Sigmoid colon (tissue), 4 donors: ENCODE measurements at regions not wholly inside any gene's neighbourhood (a gene's known extent, or its start where the extent isn't known, plus 50 kb on each side); places are given as distances from the start of the nearest gene placed in this dataset.

Experiments used
- EP300 ChIP-seq, 4 donors: sonication (generic); formaldehyde crosslinking; IDR thresholded peaks; one replicate each; pipeline ENCODE4 v1.6.1; 2017; ENCODE audit warnings: antibody characterized with exemption in 4 of 4
- POLR2A ChIP-seq, 2 donors: fragments of 450-650 bp; IDR thresholded peaks; one replicate each; pipeline ENCODE4 v1.6.1; 2016; ENCODE audit warnings: antibody characterized with exemption in 2 of 2, mild to moderate bottlenecking in 2 of 2, moderate library complexity in 2 of 2
- POLR2AphosphoS5 ChIP-seq, 4 donors: sonication (generic); formaldehyde crosslinking; IDR thresholded peaks; one replicate each; pipeline ENCODE4 v1.6.1; 2017; ENCODE audit warnings: antibody characterized with exemption in 4 of 4
- TF ChIP-seq, protein P1 (sequence below), 4 experiments: fragments of 450-650 bp in 3 of 4; fragments of 200-600 bp in 1 of 4; IDR thresholded peaks; one replicate each; pipeline ENCODE4 v1.5.1; 2016 to 2019; ENCODE audit warnings: antibody characterized with exemption in 4 of 4, mild to moderate bottlenecking in 3 of 4, moderate library complexity in 2 of 4

DNA sequence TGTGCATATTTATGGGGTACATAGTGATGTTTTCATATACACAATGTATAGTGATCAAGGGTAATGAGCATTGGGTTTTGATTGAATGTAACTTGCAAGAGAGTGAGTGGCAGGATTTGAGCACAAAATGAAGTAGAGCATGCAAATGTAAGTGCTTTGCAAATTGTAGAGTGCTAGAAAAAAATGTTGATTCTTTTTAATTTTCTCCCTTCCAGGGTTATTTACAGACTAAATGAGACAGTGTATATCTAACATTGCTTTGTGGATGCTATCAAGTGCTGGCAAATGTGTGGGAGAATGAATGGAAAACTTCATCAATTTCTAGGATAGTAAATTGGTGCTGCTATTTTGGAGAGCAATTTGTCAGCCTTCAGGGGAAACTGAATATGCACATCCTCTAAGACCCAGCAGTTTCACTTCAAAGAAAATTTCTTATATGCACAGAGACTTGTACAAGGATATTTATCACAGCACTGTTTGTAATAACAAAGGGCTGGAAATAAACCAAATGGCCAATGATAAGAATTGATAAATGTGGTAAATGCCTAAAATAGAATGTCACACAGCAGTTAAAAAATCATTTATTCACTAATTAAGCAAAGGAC is 120.6 kb upstream of the PLPP4 start:
- TF ChIP-seq, protein P1, sequence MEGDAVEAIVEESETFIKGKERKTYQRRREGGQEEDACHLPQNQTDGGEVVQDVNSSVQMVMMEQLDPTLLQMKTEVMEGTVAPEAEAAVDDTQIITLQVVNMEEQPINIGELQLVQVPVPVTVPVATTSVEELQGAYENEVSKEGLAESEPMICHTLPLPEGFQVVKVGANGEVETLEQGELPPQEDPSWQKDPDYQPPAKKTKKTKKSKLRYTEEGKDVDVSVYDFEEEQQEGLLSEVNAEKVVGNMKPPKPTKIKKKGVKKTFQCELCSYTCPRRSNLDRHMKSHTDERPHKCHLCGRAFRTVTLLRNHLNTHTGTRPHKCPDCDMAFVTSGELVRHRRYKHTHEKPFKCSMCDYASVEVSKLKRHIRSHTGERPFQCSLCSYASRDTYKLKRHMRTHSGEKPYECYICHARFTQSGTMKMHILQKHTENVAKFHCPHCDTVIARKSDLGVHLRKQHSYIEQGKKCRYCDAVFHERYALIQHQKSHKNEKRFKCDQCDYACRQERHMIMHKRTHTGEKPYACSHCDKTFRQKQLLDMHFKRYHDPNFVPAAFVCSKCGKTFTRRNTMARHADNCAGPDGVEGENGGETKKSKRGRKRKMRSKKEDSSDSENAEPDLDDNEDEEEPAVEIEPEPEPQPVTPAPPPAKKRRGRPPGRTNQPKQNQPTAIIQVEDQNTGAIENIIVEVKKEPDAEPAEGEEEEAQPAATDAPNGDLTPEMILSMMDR (IDR thresholded peaks at IDR 0.05), result no peak
- TF ChIP-seq POLR2A (IDR thresholded peaks at IDR 0.05), result no peak
- no peak for TF ChIP-seq POLR2AphosphoS5 (IDR thresholded peaks at IDR 0.05)
- TF ChIP-seq EP300 (IDR thresholded peaks at IDR 0.05), result no peak
